GM18861 (cell line): ENCODE measurements at regions not wholly inside any gene's neighbourhood (a gene's known extent, or its start where the extent isn't known, plus 50 kb on each side); places are given as distances from the start of the nearest gene placed in this dataset.

Source experiments
- ATAC-seq: cut with Tn5 transposase; IDR thresholded peaks from one replicate; pipeline ENCODE4 v1.9.1; 2021; ENCODE audit not compliant: unreplicated experiment

GRCh38 chr1:177848577-177848976, 121.3 kb downstream of the SEC16B start:
- no peak for ATAC-seq

- ATAC-seq = no peak
Measured at GRCh38 chr1:177847843-177848242, 122.0 kb downstream of the SEC16B start.

- no peak for ATAC-seq
Measured at GRCh38 chr1:177838907-177839485, 130.9 kb downstream of the SEC16B start.

GRCh38 chr1:177833631-177834030, 136.2 kb downstream of the SEC16B start:
- ATAC-seq = no peak

- ATAC-seq = no peak
Measured at GRCh38 chr1:177830531-177831135, 139.2 kb downstream of the SEC16B start.

GRCh38 chr1:177825276-177825901, 144.5 kb downstream of the SEC16B start:
- ATAC-seq = no peak

- ATAC-seq = no peak
Measured at GRCh38 chr1:177824508-177824982, 145.3 kb downstream of the SEC16B start.

- ATAC-seq = no peak
Measured at GRCh38 chr1:177820213-177820612, 149.6 kb downstream of the SEC16B start.

- peak; percentile 98 for ATAC-seq
Measured at GRCh38 chr1:177817937-177818875, 151.7 kb downstream of the SEC16B start.

- no peak for ATAC-seq
Measured at GRCh38 chr1:177812650-177813049, 157.2 kb downstream of the SEC16B start.

GRCh38 chr1:177812144-177812543, 157.7 kb downstream of the SEC16B start:
- ATAC-seq = no peak

- ATAC-seq = no peak
Measured at GRCh38 chr1:177811429-177811828, 158.4 kb downstream of the SEC16B start.

- peak; percentile 98 for ATAC-seq
Measured at GRCh38 chr1:177809819-177810218, 160.0 kb downstream of the SEC16B start.

- no peak for ATAC-seq
Measured at GRCh38 chr1:177802304-177802703, 167.6 kb downstream of the SEC16B start.

GRCh38 chr1:177801790-177802189, 168.1 kb downstream of the SEC16B start:
- ATAC-seq = no peak

- ATAC-seq = peak; percentile 79
Measured at GRCh38 chr1:177800400-177801088, 169.3 kb downstream of the SEC16B start.

GRCh38 chr1:177799746-177800145, 170.1 kb downstream of the SEC16B start:
- ATAC-seq = no peak

- ATAC-seq = peak; percentile 45
Measured at GRCh38 chr1:177798614-177799013, 171.2 kb downstream of the SEC16B start.

GRCh38 chr1:177796561-177796960, 173.3 kb downstream of the SEC16B start:
- no peak for ATAC-seq

- ATAC-seq = peak; percentile 62
Measured at GRCh38 chr1:177794376-177794991, 175.4 kb downstream of the SEC16B start.
